HG03095 (cell line): ENCODE measurements at regions not wholly inside any gene's neighbourhood (a gene's known extent, or its start where the extent isn't known, plus 50 kb on each side); places are given as distances from the start of the nearest gene placed in this dataset.
"Not testable (repeated sequence)": the region's sequence is repeated elsewhere in the genome, so short reads cannot be mapped to it uniquely, and the experiment has no call there.

Experiments
- ATAC-seq: cut with Tn5 transposase; IDR thresholded peaks from one replicate; pipeline ENCODE4 v1.9.1; 2021; ENCODE audit warnings: moderate library complexity; ENCODE audit not compliant: unreplicated experiment

GRCh38 chr5:109580225-109580624 is 109.5 kb upstream of the MAN2A1 start:
- no peak for ATAC-seq

DNA sequence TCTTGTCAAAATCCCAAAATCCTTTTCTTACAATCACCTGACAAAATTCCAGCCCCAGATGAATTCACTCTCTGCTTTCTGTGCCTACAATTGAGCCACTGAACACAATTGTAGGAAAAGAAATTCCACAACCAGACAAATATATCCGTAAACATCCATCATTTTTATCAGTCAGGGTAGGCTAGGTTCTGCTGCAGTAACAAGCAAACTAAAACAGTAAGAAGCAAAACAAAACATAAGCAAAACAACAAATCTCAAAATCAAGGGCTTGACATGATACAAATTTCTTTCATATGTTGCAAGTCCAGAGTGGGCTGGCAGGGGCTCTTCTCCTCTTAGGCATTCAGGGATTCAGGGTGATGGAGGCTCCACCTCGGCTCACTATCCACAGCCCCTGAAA is 114.2 kb upstream of the MAN2A1 start:
- no peak for ATAC-seq

DNA sequence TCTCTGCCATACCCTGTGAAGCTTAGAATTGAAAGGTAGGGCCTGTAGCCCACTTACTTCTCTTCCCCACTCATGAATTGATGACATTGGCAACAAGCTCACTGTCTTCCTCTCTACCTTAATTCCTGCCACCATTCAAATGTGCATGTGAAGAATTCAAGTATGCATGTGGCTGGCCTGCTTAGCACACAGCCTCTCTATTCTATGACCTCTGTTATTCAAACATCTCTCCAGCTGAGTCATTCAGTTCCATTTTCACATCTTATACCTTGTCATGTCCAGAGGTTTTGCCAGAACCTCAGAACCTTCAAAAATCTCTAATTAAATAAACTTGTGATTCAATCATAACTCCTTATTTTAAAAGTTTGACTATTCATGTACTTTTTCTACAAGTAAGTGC is 114.7 kb upstream of the MAN2A1 start:
- ATAC-seq = no peak

GRCh38 chr5:109573766-109574165 is 116.0 kb upstream of the MAN2A1 start:
- no peak for ATAC-seq

GRCh38 chr5:109573256-109573655 is 116.5 kb upstream of the MAN2A1 start:
- ATAC-seq = no peak

DNA sequence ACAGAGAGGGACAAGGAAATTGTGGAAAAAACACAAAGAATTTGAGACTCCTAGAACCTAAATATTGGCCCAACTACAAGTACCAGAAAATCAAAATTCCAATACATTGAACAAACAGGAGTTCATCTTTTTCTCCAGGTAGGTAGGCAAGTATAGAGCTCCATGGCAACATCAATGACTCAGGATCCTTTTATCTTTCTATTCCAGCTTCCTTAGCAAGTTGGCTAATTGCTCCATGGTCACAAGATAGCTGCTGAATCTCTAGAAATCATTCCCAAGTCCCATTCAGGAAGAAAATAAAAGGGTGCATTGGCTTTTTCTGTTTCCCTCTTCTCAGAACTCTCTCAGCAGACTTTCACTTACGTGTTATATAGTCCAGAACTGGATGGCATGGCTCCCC is 117.9 kb upstream of the MAN2A1 start:
- no peak for ATAC-seq

- no peak for ATAC-seq
Measured at GRCh38 chr5:109570362-109570874, 119.3 kb upstream of the MAN2A1 start.

- no peak for ATAC-seq
Measured at GRCh38 chr5:109567374-109568044, 122.2 kb upstream of the MAN2A1 start.

GRCh38 chr5:109566361-109566760 is 123.4 kb upstream of the MAN2A1 start:
- ATAC-seq = no peak

DNA sequence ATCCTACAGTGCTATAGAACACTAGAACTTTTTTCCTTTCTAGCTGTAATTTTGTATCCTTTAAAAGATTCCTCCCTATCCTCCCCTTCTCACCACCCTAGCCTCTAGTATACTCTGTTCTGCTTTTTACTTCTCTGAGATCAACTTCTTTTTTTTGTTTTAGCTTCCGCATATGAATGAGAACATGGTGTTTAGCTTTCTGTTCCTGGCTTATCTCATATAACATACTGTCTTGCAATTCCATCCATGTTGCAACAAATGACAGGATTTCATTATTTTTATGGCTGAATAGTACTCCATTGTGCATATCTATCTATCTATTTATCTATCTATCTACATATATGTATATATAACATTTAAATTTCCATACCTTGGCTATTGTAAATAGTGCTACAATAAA is 126.0 kb upstream of the MAN2A1 start:
- ATAC-seq = no peak

DNA sequence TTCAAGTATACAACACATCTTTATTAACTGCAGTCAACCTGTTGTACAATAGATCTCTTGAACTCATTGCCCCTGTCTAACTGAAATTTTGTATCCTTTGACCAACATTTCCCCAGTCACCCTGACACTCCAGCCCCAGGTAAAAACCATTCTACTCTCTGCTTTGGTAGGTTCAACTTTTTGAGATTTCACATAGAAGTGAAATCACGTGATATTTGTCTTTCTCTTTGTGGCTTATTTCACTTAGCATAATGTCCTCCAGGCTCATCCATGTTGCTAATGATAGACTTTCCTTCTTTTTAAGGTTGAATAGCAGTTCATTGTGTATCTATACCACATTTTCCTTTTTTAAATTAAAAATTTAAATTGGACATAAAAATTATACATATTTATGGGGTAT is 126.5 kb upstream of the MAN2A1 start:
- ATAC-seq = no peak

GRCh38 chr5:109562441-109562840 is 127.3 kb upstream of the MAN2A1 start:
- ATAC-seq = no peak

DNA sequence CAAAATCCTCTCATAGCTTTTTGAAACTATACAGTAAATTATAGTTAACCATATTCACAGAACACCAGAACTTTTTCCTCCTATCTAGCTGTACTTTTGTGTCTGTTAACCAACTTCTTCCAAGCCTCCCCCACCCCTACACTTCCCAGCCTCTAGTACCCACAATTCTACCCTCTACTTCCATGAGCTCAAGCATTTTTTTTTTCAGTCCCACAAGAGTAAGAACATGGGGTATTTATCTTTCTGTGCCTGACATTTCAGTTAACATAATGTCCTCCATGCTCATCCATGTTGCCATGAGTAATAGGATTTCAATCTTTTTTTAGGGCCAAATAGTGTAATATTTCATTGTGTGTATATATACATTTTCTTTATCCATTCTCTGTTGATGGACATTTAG is 128.3 kb upstream of the MAN2A1 start:
- no peak for ATAC-seq

DNA sequence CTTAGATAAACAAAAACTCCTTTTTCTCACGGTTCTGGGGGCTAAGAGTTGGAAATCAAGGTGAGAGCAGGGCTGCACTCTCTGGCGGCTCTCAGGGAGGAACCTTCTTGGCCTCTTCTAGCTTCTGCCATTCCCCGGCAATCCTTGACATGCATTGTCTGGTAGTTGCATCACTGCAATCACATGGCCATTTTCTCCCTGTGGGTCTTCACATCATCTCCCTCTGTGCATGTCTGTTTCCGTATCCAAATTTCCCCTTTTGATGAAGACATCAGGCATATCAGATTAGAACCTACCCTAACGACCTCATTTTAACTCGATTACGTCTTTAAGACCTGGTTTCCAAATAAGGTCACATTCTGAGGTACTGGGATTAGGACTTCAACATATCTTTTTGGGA is 129.2 kb upstream of the MAN2A1 start:
- ATAC-seq = no peak

GRCh38 chr5:109558952-109559351 is 130.8 kb upstream of the MAN2A1 start:
- no peak for ATAC-seq

DNA sequence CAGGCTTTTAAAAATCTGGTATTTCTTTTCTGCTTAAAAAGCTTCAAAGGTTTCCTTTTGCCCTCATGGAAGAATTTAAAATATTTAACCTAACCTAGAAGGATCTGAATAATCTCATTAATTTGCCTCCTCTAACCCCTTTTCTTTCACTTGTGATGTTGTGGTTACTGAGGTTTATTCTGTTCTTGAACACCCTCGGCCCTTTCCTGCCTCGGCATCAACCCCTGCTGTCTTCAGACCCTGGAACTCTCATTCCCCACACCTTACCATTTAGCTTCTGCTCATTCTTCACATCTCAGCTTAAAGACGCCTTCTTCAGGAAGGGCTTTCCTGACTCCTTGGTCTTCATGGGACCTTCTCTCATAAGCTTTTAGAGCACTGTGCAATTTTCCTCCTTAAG is 131.4 kb upstream of the MAN2A1 start:
- ATAC-seq = no peak

DNA sequence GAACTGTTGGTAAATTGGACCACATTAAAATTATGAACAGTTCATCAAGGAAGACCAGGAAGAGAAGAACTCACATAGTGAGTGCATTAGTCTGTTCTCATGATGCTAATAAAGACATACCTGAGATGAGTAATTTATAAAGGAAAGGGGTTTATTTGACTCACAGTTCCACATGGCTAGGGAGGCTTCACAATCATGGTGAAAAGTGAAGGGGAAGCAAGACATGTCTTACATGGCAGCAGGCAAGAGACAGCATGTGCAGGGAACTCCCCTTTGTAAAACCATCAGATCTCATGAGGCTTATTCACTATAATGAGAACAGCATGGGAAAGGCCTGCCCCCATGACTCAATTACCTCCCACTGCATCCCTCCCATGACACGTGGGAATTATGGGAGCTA is 135.9 kb upstream of the MAN2A1 start:
- no peak for ATAC-seq

GRCh38 chr5:109551234-109551633 is 138.5 kb upstream of the MAN2A1 start:
- ATAC-seq = not testable (repeated sequence)

DNA sequence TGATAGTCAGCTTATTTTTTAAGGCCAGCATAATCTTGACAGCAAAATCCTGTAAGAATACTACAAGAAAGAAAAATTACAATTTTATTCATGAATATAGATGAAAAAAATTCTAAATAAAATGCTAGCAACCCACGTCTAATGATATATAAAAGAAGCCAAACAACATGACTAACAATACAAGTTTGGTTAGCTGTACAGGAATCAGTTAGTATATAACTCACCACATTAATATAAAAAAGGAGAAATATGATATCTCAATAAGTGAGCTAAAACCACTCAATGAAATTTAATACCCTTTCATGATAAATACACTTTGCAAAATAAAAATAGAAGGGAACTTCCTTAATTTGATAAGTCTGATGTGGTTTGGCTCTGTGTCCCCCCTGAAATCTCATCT is 139.7 kb upstream of the MAN2A1 start:
- no peak for ATAC-seq

- ATAC-seq = no peak
Measured at GRCh38 chr5:109546461-109546860, 136.7 kb upstream of the PJA2 start.

DNA sequence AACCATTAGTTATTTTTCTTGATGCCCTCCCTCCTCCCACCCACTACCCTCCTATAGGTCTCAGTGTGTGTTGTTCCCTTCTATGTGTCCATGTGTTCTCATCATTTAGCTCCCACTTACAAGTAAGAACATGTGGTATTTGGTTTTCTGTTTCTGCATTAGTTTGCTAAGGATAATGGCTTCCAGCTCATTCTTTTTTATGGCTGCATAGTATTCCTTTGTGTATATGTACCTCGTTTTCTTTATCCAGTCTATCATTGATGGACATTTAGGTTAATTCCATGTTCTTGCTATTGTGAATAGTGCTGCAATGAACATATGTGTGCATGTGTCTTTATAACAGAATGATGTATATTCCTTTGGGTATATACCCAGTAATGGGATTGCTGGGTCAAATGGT is 135.1 kb upstream of the PJA2 start:
- not testable (repeated sequence) for ATAC-seq

- ATAC-seq = not testable (repeated sequence)
Measured at GRCh38 chr5:109538692-109539091, 128.9 kb upstream of the PJA2 start.

- ATAC-seq = not testable (repeated sequence)
Measured at GRCh38 chr5:109535090-109535489, 125.3 kb upstream of the PJA2 start.
